K562 (cell line): ENCODE measurements at regions not wholly inside any gene's neighbourhood (a gene's known extent, or its start where the extent isn't known, plus 50 kb on each side); places are given as distances from the start of the nearest gene placed in this dataset.

Experiments
- NFIC ChIP-seq: fragments of 450-650 bp; IDR thresholded peaks from 2 replicates; pipeline ENCODE4 v1.6.1; 2017; ENCODE audit warnings: mild to moderate bottlenecking, inconsistent platforms
- NFYB ChIP-seq: IDR thresholded peaks from 2 replicates; pipeline ENCODE4 v1.6.1; 2011; ENCODE audit warnings: mild to moderate bottlenecking, moderate library complexity; ENCODE audit not compliant: insufficient read length; ENCODE audit errors: extremely low read depth
- PTBP1 ChIP-seq: fragments of 200-400 bp; formaldehyde crosslinking; IDR thresholded peaks from 2 replicates; pipeline ENCODE4 v1.6.1; 2017; ENCODE audit warnings: low read depth, low read length
- RERE ChIP-seq: sonication (generic); formaldehyde crosslinking; IDR thresholded peaks from 2 replicates; pipeline ENCODE4 v1.8.0; 2023; ENCODE audit warnings: missing genetic modification reagents, mild to moderate bottlenecking, borderline replicate concordance
- REST ChIP-seq, 2 experiments: fragments of 450-650 bp; formaldehyde crosslinking in 1 of 2; IDR thresholded peaks; 2 replicates each; pipeline versions ENCODE4 v1.4.0 to v1.6.1; 2014 to 2020; ENCODE audit warnings: mild to moderate bottlenecking in 2 of 2, borderline replicate concordance in 1 of 2, low read depth in 1 of 2
- ZNF395 ChIP-seq: fragments of 200-800 bp; sonication (Bioruptor generic); IDR thresholded peaks from 2 replicates; pipeline ENCODE4 v1.6.1; 2017; ENCODE audit warnings: missing genetic modification characterization, missing compliant biosample characterization
- ZNF449 ChIP-seq: fragments of 250-450 bp; sonication (Bioruptor Pico); IDR thresholded peaks from 2 replicates; pipeline ENCODE4 v1.8.0; 2022; ENCODE audit warnings: moderate library complexity, mild to moderate bottlenecking, inconsistent platforms

- peak; percentile 37; the same call in 1 of the 2 replicates for TF ChIP-seq NFIC
- TF ChIP-seq PTBP1: no peak
- no peak for TF ChIP-seq ZNF449 (CRISPR knock-in tag)
- TF ChIP-seq RERE (CRISPR knock-in tag): no peak
- TF ChIP-seq ZNF395 (CRISPR knock-in tag): peak; percentile 49; the same call in 1 of the 2 replicates
- TF ChIP-seq REST (IDR thresholded peaks at IDR 0.05; ENCODE audit: borderline replicate concordance): no peak
- no peak for TF ChIP-seq REST (CRISPR knock-in tag; IDR thresholded peaks at IDR 0.05; ENCODE audit: low read depth)
- no peak for TF ChIP-seq NFYB
Measured at GRCh38 chr15:63434576-63435186, 53.0 kb upstream of the CA12 start (continued).
